HCEC 1CT (cell line): ENCODE measurements at regions not wholly inside any gene's neighbourhood (a gene's known extent, or its start where the extent isn't known, plus 50 kb on each side); places are given as distances from the start of the nearest gene placed in this dataset.
"Not testable (repeated sequence)": the region's sequence is repeated elsewhere in the genome, so short reads cannot be mapped to it uniquely, and the experiment has no call there.

Experiments
- DNase-seq: peaks from one replicate; pipeline ENCODE4 v3.0.0-alpha.2; 2017

DNA sequence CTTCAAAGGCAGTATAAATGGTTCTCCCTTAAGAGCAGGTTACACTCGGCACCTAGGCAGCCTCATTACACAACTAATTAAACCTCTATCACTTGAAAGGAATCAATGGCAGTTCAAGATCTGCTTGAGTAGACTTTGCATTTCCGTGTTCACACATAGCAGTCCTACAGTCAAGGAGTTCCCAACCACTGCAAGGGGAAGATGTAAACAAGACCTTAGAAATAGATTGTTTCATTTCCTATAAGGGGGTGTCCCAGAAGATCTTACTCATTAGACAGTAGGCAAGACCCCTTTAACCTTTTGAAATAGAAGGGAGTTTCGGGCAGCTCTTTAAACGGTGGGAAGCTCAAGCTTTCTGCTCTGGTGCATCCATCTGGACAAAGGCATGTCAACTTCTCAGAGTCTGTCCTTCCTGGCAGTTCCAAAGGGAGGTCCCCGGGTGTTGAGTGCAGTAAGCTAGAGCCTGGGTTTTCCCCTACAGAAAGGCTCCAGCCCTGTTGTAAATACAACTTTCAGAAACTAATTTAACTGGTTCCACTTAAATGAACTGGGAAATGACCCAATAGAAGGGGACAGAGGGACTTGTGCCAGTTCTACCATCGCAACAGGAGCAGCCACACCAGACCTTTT is 150.8 kb downstream of the RBMX2 start:
- no peak for DNase-seq

DNA sequence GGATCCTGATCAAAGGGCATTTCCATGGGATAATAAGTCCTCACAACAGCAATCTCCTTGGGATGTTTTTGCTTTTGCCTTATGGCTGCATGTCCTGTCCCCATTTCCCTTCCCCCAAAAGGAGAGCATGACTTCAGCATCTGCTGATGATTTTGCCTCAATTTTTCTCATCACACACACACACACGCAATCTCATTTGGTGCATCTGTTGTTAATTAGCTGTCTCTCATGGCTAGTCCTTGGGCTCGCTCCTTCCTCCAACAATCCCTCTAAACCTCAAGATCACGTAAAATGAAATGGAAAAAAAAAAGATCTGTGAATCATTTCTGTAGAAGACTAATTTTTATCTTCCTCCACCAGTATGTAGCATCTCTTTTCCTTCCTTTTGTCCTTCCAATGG is 153.6 kb downstream of the RBMX2 start:
- peak; percentile 37 for DNase-seq

GRCh38 chrX:130555757-130556156 is 154.0 kb downstream of the RBMX2 start:
- no peak for DNase-seq

DNA sequence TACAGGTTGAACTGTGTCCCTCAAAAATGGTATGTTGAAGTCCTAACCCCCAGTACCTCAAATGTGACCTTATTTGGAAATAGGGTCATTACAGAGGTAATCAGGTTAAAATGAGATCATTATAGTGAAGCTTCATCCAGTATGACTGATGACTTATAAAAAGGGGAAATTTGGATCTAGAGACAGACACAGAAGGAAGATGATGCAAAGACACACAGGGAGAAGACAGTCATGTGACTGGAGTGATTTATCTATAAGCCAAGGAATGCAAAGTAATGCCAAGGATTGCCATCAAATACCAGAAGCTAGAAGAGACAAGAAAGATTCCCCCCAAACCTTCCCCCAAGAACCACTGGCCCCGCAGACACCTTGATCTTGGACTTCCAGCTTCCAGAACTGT is 155.2 kb downstream of the RBMX2 start:
- no peak for DNase-seq

DNA sequence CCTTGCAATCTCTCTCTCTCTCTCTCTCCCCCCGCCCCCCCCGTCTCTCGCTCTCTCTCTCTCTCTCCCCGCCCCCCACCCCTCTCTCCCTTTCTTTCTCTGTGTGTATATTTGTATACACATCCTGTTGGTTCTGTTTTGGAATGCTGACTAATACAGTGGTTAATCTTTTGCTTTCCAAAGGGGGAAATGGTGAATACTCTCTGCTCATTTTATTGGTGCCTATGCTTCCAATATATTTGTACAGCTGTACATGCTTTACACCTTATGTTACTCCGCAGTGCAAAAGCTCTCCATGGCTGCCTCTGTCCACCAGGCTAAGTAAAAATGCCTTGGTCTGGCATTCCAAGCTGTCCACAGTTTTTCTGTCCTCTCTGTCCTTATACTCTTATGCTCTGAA is 158.8 kb downstream of the RBMX2 start:
- DNase-seq, result peak; percentile 28

- peak; percentile 18 for DNase-seq
Observed at GRCh38 chrX:130561930-130562329, 160.1 kb downstream of the RBMX2 start.

GRCh38 chrX:130563476-130563875 is 161.7 kb downstream of the RBMX2 start:
- DNase-seq, result no peak

DNA sequence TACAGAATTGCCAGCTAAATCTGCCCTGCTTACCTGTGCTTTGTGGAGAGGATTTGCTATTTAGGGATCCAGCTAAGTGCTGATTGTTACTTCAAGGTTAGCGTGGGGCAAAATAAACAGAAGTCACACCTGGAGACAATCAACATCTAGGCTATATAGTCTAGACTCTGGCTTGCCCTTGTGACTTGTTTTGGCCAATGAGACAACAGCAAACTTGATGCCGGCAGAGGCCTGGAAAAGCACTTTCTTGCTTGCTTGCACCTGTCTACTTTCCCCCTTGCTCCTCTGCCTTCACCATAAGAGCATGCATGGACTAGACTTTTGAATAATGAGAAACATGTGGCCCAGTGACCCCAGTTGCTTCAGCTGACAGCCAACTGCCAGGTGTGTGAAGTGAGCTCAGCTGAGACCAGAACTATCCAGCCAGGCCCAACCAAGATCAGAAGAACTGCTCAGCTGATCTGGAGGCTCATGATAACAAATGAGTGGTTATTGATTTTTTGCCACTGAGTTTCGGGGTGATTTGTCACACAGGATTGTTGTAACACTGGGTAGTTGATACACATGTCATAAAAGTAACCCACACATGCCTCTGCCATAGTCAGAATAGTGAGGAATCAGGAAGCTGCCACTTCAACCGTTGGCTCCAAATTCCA is 164.4 kb downstream of the RBMX2 start:
- DNase-seq, result no peak

DNA sequence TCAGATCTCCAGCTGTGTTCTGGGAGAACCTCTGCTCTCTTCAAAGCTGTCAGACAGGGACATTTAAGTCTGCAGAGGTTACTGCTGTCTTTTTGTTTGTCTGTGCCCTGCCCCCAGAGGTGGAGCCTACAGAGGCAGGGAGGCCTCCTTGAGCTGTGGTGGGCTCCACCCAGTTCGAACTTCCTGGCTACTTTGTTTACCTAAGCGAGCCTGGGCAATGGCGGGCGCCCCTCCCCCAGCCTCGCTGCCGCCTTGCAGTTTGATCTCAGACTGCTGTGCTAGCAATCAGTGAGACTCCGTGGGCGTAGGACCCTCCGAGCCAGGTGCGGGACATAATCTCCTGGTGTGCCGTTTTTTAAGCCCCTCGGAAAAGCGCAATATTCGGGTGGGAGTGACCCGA is 171.2 kb downstream of the RBMX2 start:
- not testable (repeated sequence) for DNase-seq
